NCI-H526 (cell line): ENCODE measurements at regions not wholly inside any gene's neighbourhood (a gene's known extent, or its start where the extent isn't known, plus 50 kb on each side); places are given as distances from the start of the nearest gene placed in this dataset.

ENCODE experiments used
- DNase-seq, 2 experiments: peaks; one replicate each; lab custom pipeline; 2025; lab: John Stamatoyannopoulos, UW

DNA sequence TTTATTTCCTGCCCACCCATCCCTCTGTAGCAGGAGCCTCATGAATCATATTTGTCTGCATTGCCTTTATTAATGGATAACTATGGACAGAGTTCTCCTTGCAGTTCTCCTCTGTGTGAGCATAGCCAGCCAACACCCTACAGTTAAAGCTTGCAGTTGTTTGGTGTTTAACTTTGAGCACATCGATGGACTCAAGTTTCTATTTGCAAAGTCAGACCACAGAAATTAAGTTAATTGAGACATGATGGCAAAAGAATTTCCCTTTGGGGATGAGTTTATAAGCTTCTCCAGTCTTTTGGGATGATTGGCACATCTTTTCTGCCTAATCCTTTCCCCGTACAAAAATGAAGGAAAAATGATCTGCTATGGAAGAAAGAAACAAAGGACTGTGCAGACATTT, 398.9 kb upstream of the THBS1 start:
- DNase-seq: peak in 1 of 2 experiments; percentile 3

DNA sequence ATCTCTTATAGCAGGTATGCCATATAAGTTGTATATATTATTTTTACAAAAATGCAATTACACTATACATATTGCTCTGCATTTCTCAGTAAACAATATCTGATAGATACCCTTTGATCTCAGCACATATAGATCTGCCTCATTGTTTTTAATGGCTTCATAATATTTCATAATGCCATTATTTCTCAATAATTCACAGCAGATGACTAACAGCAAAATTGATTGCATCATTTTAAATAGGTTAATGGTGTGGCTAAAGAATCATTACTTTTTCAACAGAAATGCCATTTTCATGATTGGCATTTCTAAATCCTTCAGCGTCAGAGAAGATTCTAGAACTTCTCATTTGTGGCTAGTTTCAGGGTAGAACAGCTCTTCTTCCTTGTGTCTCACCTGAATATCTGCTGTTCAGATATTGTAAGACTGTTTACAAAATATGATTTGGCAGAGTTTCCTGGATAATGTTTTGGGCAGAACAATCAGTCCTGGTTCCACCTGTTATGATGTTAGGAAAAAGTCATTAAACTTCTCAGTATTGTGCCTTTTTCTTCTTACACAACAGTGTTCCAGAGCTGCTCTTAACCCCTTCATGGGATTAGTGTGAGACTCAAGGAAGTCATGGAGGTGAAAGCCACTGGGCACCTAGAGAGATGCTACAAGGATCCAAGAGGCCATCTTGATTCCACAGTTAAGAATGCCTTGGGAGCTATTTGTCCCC, 397.6 kb upstream of the THBS1 start:
- no peak for DNase-seq

DNA sequence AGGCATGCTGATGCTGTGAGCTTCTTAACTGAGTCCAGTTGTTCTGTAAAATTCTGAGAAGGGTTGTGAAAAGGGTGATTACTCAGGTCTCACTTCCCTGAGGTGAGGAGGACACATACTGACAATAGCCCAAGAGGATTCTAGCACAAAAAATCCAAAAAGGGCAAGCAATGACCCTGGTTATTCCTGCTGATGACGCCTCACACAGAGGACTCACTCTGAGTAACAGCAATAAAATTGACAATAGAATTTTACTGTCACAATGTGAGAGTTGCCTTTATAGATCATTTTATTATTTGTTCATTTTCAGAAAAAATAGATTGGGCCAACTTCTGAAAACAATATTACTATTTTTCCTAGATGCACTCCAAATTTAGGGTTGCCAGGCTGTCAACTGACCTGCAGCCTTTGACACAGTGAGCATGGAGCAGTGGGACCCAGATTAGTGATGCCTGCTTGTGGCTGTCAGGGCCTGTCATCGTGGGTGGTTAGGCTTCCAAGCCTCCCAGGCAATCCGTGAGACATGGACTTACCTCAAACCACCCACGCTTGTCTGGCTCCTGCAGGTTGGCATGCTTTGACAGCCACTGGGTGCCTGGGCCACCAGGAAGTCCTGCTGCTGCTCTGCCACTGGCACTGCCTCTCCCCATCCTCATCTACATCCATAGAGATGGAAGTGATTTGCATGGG, 396.0 kb upstream of the THBS1 start:
- no peak for DNase-seq

DNA sequence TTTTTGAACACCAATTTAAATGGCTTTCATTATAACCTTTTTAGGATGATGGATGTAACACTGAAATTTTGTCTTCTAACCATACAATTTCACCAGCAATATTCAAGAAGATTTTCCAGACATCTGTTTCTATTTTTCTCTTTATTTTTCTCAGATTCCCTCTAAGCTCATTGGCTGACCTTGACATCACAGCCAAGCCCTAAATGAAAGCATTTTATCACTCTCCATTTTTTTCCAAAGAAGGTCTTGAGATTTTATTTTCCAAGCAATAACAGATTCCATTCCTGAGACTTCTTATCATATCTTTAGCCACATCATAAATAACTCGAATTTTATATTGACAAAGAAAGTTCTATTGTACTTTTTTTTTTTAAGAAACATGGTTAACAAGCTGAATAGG, 392.6 kb upstream of the THBS1 start:
- no peak for DNase-seq

DNA sequence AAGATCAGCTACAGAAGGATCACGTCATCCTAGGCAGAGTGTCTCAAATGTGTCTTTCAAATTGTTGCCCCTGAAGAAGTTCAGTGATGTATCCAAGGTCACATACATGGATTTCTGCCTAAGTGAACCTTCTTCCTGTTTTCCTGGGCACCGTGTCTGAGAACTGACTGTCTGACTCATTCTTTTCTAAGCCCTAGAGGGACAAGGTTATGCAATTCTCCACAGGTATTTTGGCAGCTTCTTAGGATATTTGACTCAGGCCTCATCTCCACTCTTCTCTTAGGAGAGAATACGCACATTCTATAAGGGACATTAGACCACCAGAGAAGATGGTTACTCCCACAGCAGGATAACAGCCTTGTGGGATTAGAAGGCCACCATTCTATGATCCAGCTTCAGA, 391.9 kb upstream of the THBS1 start:
- no peak for DNase-seq

DNA sequence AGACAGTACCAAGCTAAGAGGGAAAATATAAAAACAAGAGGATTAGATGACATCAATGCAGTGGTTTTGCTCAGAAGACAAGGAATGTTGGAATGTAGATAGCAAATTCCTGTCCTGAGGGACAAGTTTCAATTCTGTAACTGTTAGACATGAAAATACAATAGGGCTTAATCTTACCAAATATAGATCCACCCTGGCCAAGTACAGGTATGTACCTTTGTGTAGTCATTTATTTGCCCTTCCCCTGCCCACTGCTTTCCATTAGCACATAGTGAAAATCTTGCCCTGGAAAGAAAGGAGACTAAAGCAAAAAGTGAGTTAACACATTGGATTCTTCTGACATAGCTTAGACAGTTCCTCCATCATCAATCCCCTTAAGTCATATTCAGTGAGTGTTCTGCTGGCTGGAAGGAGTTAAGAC, 389.0 kb upstream of the THBS1 start:
- DNase-seq: no peak

DNA sequence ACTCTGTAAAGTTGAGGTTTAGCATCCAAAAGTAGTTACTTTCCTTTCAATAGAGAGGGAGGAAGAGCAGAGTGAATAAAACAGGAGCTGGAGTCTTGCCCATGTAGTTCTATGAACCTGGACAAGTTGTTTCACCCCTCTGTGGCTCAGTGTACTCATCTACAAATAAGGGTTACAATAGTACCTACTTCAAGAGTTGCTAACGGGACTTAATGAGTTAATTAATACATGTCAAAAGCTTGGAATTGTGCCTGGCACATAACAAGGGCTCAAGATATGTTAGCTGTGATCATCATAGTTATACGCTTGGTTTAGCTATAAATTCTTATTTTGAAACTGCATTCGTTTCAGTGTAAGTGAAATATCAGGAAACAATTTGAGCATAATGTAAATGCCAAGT, 388.5 kb upstream of the THBS1 start:
- no peak for DNase-seq

DNA sequence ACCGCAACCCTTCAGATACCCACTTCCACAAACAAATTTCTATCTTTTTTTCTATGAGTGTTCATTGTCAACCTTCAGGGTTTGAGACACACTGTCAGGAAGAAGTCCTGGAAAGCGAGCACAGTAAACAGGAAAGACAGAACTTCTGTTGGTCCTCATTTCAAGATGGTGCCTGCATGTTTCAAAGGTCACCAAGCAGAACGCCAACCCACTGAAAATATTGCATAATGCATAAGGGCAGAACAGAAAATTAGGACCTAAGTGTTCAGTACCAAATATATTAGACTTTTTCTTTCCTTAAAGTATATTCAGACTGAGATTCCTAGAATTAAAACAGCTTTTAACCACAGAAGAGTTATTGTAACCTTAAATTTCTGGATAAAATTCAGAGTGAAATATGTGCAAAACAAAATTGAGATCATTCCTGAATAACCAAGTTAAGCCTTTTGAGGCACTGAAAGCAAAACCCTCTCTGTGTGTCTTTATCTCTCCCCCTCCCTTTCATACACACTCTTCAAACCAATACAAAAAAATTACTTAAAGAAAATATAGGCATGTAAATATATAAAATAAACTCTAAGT, 387.8 kb upstream of the THBS1 start:
- DNase-seq: no peak

DNA sequence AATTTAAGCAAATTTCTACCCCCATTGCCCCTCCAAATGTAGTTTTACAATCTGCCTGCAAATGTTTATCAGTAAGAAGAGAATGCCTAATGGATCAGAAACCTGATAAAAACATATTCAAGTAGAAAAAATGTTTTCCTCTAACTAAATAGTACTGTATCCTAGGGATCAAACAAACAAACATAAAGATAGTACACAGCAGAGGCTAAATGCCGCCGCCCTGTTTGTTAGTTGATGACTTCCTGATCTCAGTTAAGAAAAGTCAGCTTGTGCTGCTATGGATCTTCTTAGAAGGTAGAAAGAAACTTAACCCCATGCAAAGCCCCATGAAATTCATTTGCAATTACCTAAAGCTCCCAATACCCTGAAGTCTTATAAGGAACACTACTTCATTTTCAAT, 387.3 kb upstream of the THBS1 start:
- DNase-seq: no peak

DNA sequence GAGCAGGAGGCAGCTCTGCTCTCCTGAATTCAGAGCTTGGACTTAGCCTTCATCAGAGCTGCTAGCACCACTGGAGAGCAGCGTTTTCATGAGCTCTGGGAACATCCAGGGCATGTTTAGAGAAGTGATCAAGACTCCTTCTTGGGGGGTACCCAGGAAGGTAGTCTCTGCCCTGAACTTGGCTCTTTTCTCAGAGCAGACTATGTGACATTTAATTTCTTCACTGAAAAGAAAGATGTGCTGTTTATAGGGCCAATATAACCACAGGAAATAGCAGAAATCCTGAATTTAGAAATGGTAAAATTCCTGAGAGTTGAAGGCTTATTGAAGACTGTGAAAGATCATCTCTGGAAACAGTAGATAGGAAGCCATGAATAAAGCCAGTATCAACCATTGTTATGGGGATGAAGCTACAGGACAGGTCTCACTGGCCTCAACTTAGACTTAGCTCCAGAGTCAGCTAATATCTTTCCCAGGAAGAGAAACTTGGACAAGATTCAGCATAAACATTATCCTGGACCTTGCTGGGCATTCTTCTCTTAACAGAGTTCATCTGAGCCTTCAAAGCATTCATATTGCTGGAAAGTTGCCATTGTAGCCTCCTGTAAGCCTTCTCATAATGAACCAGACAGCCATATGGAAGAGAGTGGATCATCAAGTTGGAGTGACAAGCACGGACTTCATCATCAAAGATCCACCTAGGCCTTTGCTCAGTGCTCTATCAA, 386.6 kb upstream of the THBS1 start:
- DNase-seq: no peak

DNA sequence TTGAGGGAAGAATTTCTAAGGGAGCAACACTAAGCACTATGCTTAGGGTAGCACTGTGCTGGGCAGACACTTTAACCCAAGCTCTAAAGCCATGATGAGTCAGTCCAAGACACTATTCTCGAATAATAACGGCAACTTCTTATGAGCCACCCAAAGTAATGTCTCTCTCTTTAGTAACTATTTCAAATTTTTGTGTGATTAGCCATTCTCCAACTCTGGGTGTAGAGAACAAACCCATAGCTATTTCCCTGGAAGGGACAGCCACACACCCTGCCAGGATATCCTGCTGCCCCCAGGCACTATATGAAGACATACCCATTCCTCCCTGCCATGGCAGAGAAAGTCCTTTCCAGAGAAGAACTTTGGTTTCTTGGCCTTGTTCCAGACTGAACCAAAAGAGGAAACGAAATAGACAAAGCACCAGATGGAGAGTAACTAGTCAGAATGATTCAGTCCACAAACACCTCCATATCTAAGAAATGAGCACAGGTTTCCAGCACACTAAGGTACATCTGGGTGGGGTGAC, 384.9 kb upstream of the THBS1 start:
- DNase-seq: no peak

DNA sequence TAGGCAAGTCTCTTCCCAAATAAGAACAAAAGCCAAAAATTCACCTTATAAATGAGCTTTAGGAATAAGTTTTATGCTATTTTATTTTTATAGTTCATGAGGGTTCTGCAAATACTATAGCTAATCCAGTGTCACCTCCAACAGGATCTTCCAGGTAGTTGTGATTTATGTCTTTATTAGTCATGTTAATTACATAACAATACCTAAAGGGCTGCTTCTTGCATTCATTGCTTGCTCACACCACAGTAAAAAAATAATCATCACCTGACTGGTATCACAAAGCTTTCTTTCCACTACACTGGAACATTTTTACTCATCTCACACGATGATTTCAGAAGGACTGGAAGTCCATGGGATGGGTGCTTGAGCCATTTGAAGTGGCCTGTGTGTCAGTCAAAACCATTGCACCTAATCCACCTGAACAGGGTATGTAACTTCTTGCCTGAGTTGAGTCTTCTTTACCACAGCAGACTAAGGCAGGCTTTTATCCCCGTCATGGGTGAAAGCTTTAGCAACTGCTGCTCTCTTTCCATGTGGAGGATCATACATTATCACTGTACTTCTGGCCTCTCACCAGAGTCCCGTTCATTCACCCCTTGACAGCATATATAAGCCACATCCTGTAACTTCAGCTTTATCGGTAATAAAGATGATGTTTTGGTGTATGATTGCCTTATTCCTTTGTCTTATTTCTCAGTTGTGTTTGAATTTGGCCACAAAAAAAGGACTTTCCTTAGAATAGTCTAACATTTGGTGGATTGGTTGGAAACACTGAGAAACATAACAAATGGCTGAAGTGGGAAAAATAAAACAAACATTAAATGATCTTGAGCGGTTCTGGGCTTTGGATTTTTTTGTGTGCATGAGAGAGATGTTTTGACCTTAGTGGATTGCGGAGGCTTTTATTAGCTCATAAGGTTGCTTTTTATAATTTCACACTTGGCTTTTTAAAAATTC, 382.6 kb upstream of the THBS1 start:
- no peak for DNase-seq

DNA sequence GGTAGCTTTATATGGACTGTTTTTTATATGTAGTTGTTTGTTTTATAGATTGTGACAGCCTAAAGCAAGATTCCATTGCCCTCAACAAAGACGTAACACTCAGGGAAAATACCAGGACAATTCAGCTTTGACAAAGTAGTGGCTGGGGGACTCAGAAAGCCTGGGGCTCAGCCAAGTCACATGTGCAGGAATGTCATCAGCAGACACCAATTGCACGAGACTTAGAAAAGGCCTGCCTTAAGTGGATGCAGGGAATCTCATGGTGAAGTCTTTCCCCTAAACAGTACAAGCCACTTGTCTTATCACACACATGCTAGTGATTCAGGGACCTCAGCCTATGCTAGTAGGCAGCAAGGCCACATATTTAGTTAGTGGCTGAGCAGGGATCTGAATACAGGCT, 381.8 kb upstream of the THBS1 start:
- DNase-seq: no peak

DNA sequence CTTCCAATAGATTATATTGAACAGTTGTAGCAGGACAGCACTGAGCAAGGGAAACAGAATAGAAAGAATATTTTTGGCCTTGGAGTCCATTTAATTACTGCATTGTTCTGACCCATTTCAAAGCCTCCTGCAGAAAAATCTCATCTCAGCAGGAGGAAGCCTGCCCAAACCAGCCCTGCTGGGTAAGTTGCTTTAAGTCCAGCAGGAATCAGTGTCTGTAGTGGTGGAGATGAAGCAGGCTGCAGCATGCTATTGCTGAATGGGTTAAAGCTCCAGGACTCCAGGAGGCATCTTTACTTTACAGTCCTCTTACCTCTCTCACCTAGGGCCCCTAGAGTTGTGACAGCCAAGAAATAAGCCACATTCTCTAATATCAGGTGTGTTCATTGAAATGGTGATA, 380.3 kb upstream of the THBS1 start:
- no peak for DNase-seq

DNA sequence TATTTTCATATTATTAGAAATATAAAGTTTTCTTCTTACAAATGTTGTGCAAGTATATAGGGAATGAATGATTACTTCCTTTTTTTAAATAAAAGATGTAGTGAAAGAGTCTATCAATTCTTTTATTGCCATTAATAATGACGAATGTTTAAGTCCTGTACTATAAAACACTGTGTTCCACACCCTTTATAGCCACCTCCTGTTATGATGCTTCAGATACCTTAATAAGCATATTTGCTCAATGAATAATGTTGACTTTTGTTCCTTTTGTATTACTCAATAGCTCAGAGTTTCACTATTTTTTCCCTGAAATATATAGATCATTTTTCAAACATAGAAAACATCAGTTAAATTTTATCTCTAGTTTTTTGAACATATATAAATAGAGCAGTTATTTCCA, 378.2 kb upstream of the THBS1 start:
- DNase-seq: no peak

DNA sequence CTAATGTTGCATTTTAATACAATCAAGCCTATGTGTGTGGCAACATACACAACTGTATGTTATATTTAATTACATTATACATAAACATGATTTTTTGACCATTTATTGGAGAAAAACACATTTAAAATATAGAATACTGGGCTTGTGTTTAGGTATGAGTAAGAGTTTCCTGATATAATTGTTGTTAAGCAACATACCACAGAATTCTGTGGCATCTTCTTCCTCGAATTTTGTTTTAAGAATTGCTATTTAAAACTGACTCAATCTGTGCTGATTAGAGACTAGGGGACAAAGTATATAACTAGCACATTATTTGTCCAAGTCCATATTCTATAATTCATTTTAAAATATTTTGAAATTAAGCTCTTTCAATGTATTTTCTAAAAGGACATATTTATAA, 376.8 kb upstream of the THBS1 start:
- DNase-seq: no peak

DNA sequence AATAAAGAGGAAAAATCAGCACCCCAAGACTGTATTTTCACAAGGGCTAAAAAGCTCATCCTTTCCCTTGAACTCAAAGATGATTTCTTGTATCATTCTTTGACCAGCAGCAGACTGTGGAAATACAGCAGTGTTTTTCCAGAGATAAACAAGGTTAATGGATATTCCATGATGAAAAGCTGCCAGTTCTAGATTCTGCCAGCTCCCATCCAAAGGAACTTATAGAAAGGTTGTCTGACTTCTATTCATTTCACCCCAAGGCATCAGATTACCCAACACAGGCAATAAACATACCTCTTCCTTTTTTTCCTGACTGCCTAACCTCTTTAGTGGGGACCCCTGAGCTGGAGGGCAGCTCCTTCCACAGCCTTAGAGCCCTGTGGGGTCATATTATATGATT, 375.8 kb upstream of the THBS1 start:
- no peak for DNase-seq

DNA sequence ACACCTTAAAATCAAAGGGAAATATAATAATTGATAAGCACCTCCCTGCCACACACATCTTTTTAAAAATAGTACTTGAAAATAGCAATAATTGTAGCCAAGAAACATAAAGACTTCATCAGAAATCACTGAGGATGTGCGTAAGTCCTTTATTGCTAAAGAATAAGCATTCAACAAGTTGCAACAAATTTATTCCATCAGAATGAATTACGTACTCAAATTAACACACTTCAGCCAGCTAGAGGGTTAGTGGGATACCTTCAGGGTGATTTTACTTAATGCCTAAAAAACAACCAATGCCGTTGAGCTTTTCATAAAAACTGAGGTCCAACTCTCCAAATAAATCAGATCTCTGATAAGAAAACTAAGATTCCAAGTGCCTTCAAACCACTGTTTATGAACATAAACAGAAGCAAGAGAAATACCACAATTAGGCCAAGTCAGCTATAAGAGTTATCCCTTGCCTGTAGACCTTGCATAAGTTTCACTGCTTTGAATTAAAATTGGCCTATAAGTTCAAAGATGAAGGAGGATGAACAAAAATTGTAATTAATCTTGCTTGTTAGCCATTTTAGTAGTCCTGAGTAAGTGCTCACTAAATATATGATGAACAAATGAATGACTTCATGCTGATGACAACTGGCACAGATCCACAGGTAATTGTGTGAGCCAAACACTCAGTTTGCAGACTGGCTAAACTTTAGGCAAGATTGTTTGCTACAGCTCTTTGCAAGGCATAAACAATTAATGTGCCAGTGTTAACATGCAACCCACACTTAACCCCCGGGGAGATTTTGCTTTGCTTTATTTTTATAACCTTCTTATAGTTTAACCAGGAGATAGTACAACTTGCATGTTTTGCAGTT, 375.1 kb upstream of the THBS1 start:
- no peak for DNase-seq

DNA sequence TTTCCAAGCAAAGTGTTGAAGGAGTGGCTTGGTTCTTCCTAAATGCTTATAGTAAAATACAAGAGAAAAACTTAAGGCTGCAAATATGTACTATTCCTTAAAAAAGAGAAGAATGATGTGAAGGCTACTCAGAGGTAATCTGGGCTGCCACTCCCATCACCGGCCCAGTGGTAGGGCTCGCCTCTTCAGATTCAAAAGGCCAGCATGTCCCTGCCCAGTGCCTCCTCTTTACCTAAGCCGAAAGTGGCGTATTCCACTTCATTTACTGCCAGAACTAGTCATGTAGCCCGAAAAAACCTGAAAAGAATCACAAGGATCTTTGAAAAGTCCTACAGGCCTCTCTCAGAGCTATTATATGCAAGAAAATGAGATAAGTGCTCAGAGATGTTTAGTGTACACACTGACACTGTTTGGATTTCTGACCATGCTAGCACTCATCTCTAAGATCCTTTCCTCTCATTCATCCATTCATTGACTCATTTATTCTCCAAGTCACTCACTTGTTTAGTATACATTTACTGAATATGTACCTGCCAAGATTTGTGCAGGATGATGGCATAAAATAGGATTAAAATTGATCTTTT, 373.3 kb upstream of the THBS1 start:
- no peak for DNase-seq

DNA sequence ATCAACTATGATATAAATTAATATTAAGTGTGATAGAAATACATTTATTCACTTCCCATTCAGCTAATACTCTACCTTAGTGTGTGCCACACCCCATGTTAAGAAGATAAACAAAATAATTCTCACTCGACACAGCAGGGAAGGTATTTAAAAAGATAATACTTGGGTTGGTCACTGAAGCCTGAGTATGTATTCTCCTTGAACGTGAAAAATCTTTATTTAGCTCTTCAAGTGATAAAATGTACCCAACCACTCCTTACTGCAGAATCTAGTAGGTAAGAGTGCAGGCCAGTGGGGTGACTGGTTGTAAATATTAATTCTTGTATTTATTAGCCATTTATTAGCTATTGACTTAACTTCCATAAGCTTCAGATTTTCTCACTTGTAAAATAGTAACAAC, 372.7 kb upstream of the THBS1 start:
- DNase-seq: no peak
